SK-N-SH (cell line): ENCODE measurements at regions not wholly inside any gene's neighbourhood (a gene's known extent, or its start where the extent isn't known, plus 50 kb on each side); places are given as distances from the start of the nearest gene placed in this dataset.

Source experiments
- CTCF ChIA-PET: fragments of 300-600, 350-600 bp; formaldehyde crosslinking; extraction: SDS; loops from one replicate; lab custom pipeline; 2021; lab: Yijun Ruan, JAX
- POLR2A ChIA-PET: fragments of 350-600 bp; sonication (Branson Sonifier 250); formaldehyde crosslinking; extraction: SDS; loops from one replicate; lab custom pipeline; 2020; ENCODE audit warnings: antibody characterized with exemption, inconsistent platforms; lab: Yijun Ruan, JAX
- DNase-seq: peaks from one replicate; pipeline ENCODE4 v3.0.0; 2012
- H2AFZ ChIP-seq: fragments of 200-600 bp; sonication (generic); 2 replicates; pipeline ENCODE4 v1.8.1; 2016; ENCODE audit warnings: antibody characterized with exemption, mild to moderate bottlenecking, low read depth
- H3F3A ChIP-seq: fragments of 200-600 bp; sonication (generic); replicated peaks from 2 replicates; pipeline ENCODE3; 2016; ENCODE audit warnings: antibody characterized with exemption, mild to moderate bottlenecking; ENCODE audit not compliant: insufficient read depth
- H3K27ac ChIP-seq, 2 experiments: fragments of 200-500 bp in 1 of 2; fragments of 200-600 bp in 1 of 2; sonication (Bioruptor generic) in 1 of 2; sonication (generic), shearing (Covaris generic) in 1 of 2; 2 replicates each; pipeline versions ENCODE4 v1.5.1 to v1.6.1; 2014 to 2016; ENCODE audit warnings: low read depth in 2 of 2, inconsistent platforms in 1 of 2, low read length in 1 of 2, mild to moderate bottlenecking in 1 of 2, mixed read lengths in 1 of 2
- H3K27me3 ChIP-seq: fragments of 200-600 bp; sonication (generic), shearing (Covaris generic); 2 replicates; pipeline ENCODE4 v1.6.1; 2016; ENCODE audit warnings: mixed run types; ENCODE audit not compliant: insufficient read depth
- H3K36me3 ChIP-seq, 2 experiments: fragments of 200-500 bp in 1 of 2; fragments of 200-600 bp in 1 of 2; sonication (Bioruptor generic) in 1 of 2; sonication (generic) in 1 of 2; replicated peaks in 1 of 2; 2 replicates each; pipeline versions ENCODE3 to v1.5.1; 2014 to 2016; ENCODE audit warnings: low read length in 1 of 2, mild to moderate bottlenecking in 1 of 2; ENCODE audit not compliant: insufficient read depth in 2 of 2, control insufficient read depth in 1 of 2
- H3K4me1 ChIP-seq, 2 experiments: fragments of 200-500 bp in 1 of 2; fragments of 200-600 bp in 1 of 2; sonication (Bioruptor generic) in 1 of 2; sonication (generic), shearing (Covaris generic) in 1 of 2; 2 replicates each; pipeline versions ENCODE4 v1.5.1 to v1.6.1; 2014 to 2016; ENCODE audit warnings: low read depth in 1 of 2, low read length in 1 of 2, mixed run types in 1 of 2; ENCODE audit not compliant: insufficient read depth in 2 of 2, control insufficient read depth in 1 of 2
- H3K4me2 ChIP-seq: fragments of 200-600 bp; sonication (generic), shearing (Covaris generic); 2 replicates; pipeline ENCODE4 v1.6.1; 2017; ENCODE audit warnings: mixed run types
- H3K4me3 ChIP-seq, 2 experiments: fragments of 200-500 bp in 1 of 2; fragments of 200-600 bp in 1 of 2; sonication (Bioruptor generic) in 1 of 2; sonication (generic), shearing (Covaris generic) in 1 of 2; 2 replicates each; pipeline versions ENCODE4 v1.5.1 to v1.8.1; 2014 to 2016; ENCODE audit warnings: low read depth in 2 of 2, inconsistent platforms in 1 of 2, low read length in 1 of 2, mild to moderate bottlenecking in 1 of 2, mixed read lengths in 1 of 2, moderate library complexity in 1 of 2
- H3K79me2 ChIP-seq: fragments of 200-600 bp; sonication (generic); 2 replicates; pipeline ENCODE4 v1.8.1; 2017; ENCODE audit warnings: mild to moderate bottlenecking; ENCODE audit not compliant: insufficient read depth
- H3K9ac ChIP-seq: fragments of 200-600 bp; sonication (generic); 2 replicates; pipeline ENCODE4 v1.6.1; 2017; ENCODE audit warnings: mixed run types
- H3K9me2 ChIP-seq: fragments of 200-600 bp; sonication (generic); 2 replicates; pipeline ENCODE4 v1.6.1; 2017; ENCODE audit warnings: mixed run types
- H3K9me3 ChIP-seq: fragments of 200-600 bp; sonication (generic); 2 replicates; pipeline ENCODE4 v1.6.1; 2017; ENCODE audit warnings: mixed run types, mild to moderate bottlenecking, moderate library complexity
- H4K20me1 ChIP-seq: fragments of 200-600 bp; sonication (generic); 2 replicates; pipeline ENCODE4 v1.6.1; 2017; ENCODE audit warnings: mild to moderate bottlenecking, mixed run types; ENCODE audit not compliant: insufficient read depth
- ELF1 ChIP-seq: IDR thresholded peaks from 2 replicates; pipeline ENCODE4 v1.4.0; 2012
- EZH2phosphoT487 ChIP-seq: fragments of 200-600 bp; sonication (generic); IDR thresholded peaks from 2 replicates; pipeline ENCODE4 v1.6.1; 2017; ENCODE audit warnings: low read depth, mixed run types, mild to moderate bottlenecking, antibody characterized with exemption, moderate library complexity, borderline replicate concordance
- FOXJ3 ChIP-seq: sonication (generic); formaldehyde crosslinking; IDR thresholded peaks from 2 replicates; pipeline ENCODE4 v1.5.1; 2020; ENCODE audit warnings: mild to moderate bottlenecking, missing genetic modification reagents
- JUND ChIP-seq: IDR thresholded peaks from 2 replicates; pipeline ENCODE4 v1.4.0; 2012
- MAX ChIP-seq: IDR thresholded peaks from 2 replicates; pipeline ENCODE4 v1.4.0; 2012; ENCODE audit warnings: low read depth
- POLR2AphosphoS5 ChIP-seq: IDR thresholded peaks from 2 replicates; pipeline ENCODE4 v1.6.1; 2012; ENCODE audit warnings: low read depth, low read length
- RAD21 ChIP-seq: IDR thresholded peaks from 2 replicates; pipeline ENCODE4 v1.6.1; 2012; ENCODE audit warnings: mild to moderate bottlenecking, low read length
- SMC3 ChIP-seq: IDR thresholded peaks from 2 replicates; pipeline ENCODE4 v1.6.1; 2012; ENCODE audit warnings: low read depth, low read length, improper control_type of control experiment
- TEAD4 ChIP-seq: IDR thresholded peaks from 2 replicates; pipeline ENCODE4 v1.4.0; 2012; ENCODE audit warnings: mild to moderate bottlenecking, borderline replicate concordance; ENCODE audit not compliant: insufficient read depth
- USF2 ChIP-seq: fragments of 150-350 bp; IDR thresholded peaks from 2 replicates; pipeline ENCODE4 v1.6.1; 2017; ENCODE audit warnings: antibody characterized with exemption, low read length, low read depth, borderline replicate concordance
- YY1 ChIP-seq: IDR thresholded peaks from 2 replicates; pipeline ENCODE4 v1.4.0; 2012; ENCODE audit warnings: low read depth, mild to moderate bottlenecking
- ZBTB33 ChIP-seq: IDR thresholded peaks from 2 replicates; pipeline ENCODE4 v1.4.0; 2012; ENCODE audit warnings: low read depth, borderline replicate concordance
- WGBS: methylation state at CpG from one replicate; pipeline ENCODE4 v1.1.6; 2017; ENCODE audit warnings: low lambda C conversion rate; 5-methylcytosine and 5-hydroxymethylcytosine counted together
- TF ChIP-seq, protein P1 (sequence below): IDR thresholded peaks from 2 replicates; pipeline ENCODE4; 2012

GRCh38 chr5:42877431-42877830 lies 65.7 kb upstream of the SELENOP start:
- H3K27me3 ChIP-seq = peaks cover 21% of the 10 kb centered on the region; the same call in 1 of the 2 replicates
- TF ChIP-seq TEAD4 (no peak), ELF1 (no peak), YY1 (no peak), ZBTB33 (no peak), FOXJ3 (no peak)
- TF ChIP-seq, all 33 proteins: peak for 0
- Histone ChIP-seq H2AFZ (no peak overlapping the region), H3K36me3 (no peaks in the 10 kb centered on the region), H3K9me3 (no peaks in the 10 kb centered on the region), H3K4me1 (no peaks in the 10 kb centered on the region), H3K9me2 (no peaks in the 10 kb centered on the region), H3F3A (no peaks in the 10 kb centered on the region), H3K4me2 (no peak overlapping the region), H3K9ac (no peak overlapping the region), H3K27ac (no peak overlapping the region), H4K20me1 (no peaks in the 10 kb centered on the region), H3K79me2 (no peaks in the 10 kb centered on the region), H3K4me3 (no peak overlapping the region)
- no peak for DNase-seq
- POLR2A ChIA-PET = no interaction called here
- 11% methylated on average over 2 of the region's 2 CpGs for WGBS
- CTCF ChIA-PET = interaction anchor here (0.7 kb wide), 1 partner anchor 12 kb away, joined by 4 read pairs; no protein-coding TSS in a partner anchor

DNA sequence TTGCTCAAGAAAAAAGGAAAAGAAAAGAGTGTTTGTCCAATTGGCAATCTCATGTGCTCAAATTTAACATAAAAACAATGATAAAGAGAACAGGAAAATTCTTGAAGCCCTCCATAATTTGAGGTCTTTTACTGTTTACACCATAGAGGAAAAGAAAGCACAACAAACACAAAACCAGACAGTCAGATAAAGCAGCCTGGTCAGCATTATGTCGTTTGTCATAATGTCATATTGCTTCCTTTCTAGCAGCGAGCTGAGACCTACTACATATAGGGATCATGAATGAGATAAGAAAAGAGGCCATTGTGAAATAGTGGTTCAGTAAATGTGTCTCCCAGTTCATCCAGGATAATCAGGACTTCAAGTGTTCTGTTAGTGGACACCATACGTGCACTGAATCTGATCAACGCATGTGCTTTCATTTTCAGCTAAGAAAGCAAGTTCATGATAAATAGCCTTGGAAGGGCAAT lies 64.7 kb upstream of the SELENOP start:
- Histone ChIP-seq H2AFZ (no peak overlapping the region), H4K20me1 (no peaks in the 10 kb centered on the region), H3K27ac (no peak overlapping the region), H3K4me2 (no peak overlapping the region), H3K36me3 (no peaks in the 10 kb centered on the region), H3K4me1 (no peaks in the 10 kb centered on the region), H3K9me2 (no peaks in the 10 kb centered on the region), H3K9me3 (no peaks in the 10 kb centered on the region), H3K9ac (no peak overlapping the region), H3K27me3 (peaks cover 21% of the 10 kb centered on the region; the same call in 1 of the 2 replicates), H3F3A (no peaks in the 10 kb centered on the region), H3K4me3 (no peak overlapping the region), H3K79me2 (no peaks in the 10 kb centered on the region)
- WGBS = 5% methylated on average over 4 of the region's 4 CpGs
- TF ChIP-seq JUND (no peak), USF2 (no peak), EZH2phosphoT487 (no peak), YY1 (no peak), RAD21 (no peak), FOXJ3 (no peak), SMC3 (no peak), MAX (no peak), POLR2AphosphoS5 (no peak)
- TF ChIP-seq, protein P1, sequence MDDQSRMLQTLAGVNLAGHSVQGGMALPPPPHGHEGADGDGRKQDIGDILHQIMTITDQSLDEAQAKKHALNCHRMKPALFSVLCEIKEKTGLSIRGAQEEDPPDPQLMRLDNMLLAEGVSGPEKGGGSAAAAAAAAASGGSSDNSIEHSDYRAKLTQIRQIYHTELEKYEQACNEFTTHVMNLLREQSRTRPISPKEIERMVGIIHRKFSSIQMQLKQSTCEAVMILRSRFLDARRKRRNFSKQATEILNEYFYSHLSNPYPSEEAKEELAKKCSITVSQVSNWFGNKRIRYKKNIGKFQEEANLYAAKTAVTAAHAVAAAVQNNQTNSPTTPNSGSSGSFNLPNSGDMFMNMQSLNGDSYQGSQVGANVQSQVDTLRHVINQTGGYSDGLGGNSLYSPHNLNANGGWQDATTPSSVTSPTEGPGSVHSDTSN = no peak
- CTCF ChIA-PET = no interaction called here
- POLR2A ChIA-PET = no interaction called here
- DNase-seq = no peak
